ENCODE measurements at regions not wholly inside any gene's neighbourhood (a gene's known extent, or its start where the extent isn't known, plus 50 kb on each side); places are given as distances from the start of the nearest gene placed in this dataset.

- no peak for TF ChIP-seq CREB1 (IDR thresholded peaks at IDR 0.05)
- no peak for TF ChIP-seq NRF1 (IDR thresholded peaks at IDR 0.05; ENCODE audit: low read depth, low read length)
- no peak for TF ChIP-seq JUND (IDR thresholded peaks at IDR 0.05; ENCODE audit: low read length)
- TF ChIP-seq SP2 (IDR thresholded peaks at IDR 0.05; ENCODE audit: low read length), result no peak
- no peak for TF ChIP-seq CTCF (IDR thresholded peaks at IDR 0.05; ENCODE audit: control extremely low read depth in 1 of 3, insufficient read depth in 1 of 3, low read depth in 1 of 3, low read length in 3 of 3)
- TF ChIP-seq MAX (IDR thresholded peaks at IDR 0.05), result no peak
- TF ChIP-seq YY1 (IDR thresholded peaks at IDR 0.05; ENCODE audit: low read depth, low read length), result no peak
- no peak for TF ChIP-seq CEBPB (IDR thresholded peaks at IDR 0.05; ENCODE audit: low read depth, low read length)
These were observed 274.0 kb upstream of the SPRED2 start for GRCh38 chr2:65706411-65706810.
